ENCODE measurements at regions not wholly inside any gene's neighbourhood (a gene's known extent, or its start where the extent isn't known, plus 50 kb on each side); places are given as distances from the start of the nearest gene placed in this dataset.

DNA sequence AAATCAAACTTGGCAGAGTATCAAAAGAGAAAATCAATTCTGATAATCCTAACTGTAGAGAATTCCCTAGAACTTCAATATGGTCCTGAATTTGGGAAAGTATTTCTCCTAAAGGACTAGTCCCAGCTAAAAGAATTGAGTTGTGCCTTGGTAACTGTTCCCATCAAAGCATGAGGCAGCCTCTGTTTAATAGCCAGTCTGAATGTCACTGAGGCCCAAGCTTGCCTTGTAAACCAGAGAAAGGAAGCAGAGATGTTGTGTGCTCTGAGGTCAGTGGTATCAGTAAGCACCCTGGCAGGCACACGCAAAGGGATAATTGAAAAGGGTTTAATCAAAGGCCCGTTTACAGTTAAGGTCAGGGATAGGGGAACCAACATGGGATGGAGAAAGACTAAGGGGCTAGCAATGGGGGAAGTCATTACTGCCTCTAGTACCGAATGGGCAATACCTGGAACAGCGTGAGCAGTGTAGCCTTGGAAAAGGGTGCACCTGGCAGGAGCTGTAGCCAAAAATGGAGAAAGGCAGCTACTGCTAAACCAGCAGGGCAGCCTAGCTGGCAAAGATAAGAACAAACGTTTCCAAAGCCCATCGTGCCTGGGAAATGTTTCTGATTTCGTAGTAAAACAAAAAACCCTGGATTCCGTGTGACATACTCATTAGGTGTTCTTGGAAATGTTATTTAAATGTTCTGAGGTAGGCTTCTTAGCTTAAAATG lies 635.5 kb downstream of the PLPP3 start:
- Histone ChIP-seq H3K9ac (ENCODE audit: low read length) (no peak overlapping the region), H3K27me3 (ENCODE audit: control insufficient read depth in 1 of 2, insufficient read depth in 1 of 2, low read length in 2 of 2) (no peaks in the 10 kb centered on the region), H3K4ac (ENCODE audit: low read depth in 1 of 2, low read length in 2 of 2) (peak overlapping the region in 1 of 2 experiments; percentile 60), H3K4me2 (ENCODE audit: low read length, poor library complexity, severe bottlenecking) (no peak overlapping the region), H3K4me3 (ENCODE audit: insufficient read depth in 1 of 2, low read depth in 1 of 2, low read length in 2 of 2) (no peak overlapping the region), H2BK12ac (ENCODE audit: low read length in 2 of 2) (no peak overlapping the region), H3K27ac (ENCODE audit: low read length, poor library complexity, severe bottlenecking) (no peak overlapping the region), H3K36me3 (ENCODE audit: control insufficient read depth in 1 of 2, insufficient read depth in 2 of 2, low read depth in 1 of 2, low read length in 2 of 2) (peaks cover 0 to 3% of the 10 kb centered on the region in 2 experiments), H2BK5ac (ENCODE audit: low read depth, low read length, poor library complexity, severe bottlenecking) (no peak overlapping the region), H2AK5ac (ENCODE audit: low read length, severe bottlenecking) (no peak overlapping the region), H4K91ac (ENCODE audit: low read length) (no peak overlapping the region), H2AFZ (ENCODE audit: low read depth, low read length) (no peak overlapping the region), H2BK120ac (ENCODE audit: low read depth, low read length) (no peak overlapping the region), H3K9me3 (ENCODE audit: control insufficient read depth, low read length) (no peaks in the 10 kb centered on the region), H3K23ac (ENCODE audit: low read length in 2 of 2) (no peak overlapping the region), H2BK15ac (ENCODE audit: low read depth, poor library complexity, severe bottlenecking) (no peak overlapping the region), H4K8ac (ENCODE audit: low read length) (no peak overlapping the region), H3K79me1 (replicated peaks; ENCODE audit: low read length, poor library complexity, severe bottlenecking) (no peaks in the 10 kb centered on the region), H3K4me1 (ENCODE audit: control insufficient read depth, insufficient read depth, low read depth, low read length) (no peaks in the 10 kb centered on the region), H3K18ac (ENCODE audit: low read depth in 1 of 2, low read length in 2 of 2) (no peak overlapping the region), H3K14ac (ENCODE audit: low read length in 2 of 2) (no peak overlapping the region)
- peak; percentile 5 for DNase-seq
- 50% methylated on average over 8 of the region's 8 CpGs for WGBS

DNA sequence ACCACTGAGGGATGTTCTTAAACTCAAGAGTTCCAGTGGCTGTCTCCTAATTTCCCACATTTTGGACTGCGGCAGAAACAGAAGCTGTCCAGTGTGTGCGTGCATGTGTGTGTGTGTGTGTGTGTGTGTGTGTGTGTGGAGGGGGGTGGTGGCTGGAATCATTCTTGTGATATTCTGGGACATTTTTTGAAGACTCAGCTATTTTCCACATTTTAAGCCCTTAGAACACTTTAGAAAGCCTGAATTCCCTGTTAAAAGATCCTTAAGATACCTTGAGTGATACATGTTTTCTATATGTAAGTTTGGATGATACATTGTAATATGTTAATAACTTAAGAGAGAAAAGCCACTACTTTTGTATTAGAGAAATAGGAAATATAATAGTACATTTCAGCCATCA lies 636.4 kb downstream of the PLPP3 start:
- Histone ChIP-seq H3K4me3 (ENCODE audit: insufficient read depth in 1 of 2, low read depth in 1 of 2, low read length in 2 of 2) (no peak overlapping the region), H4K91ac (ENCODE audit: low read length) (no peak overlapping the region), H2BK12ac (ENCODE audit: low read length in 2 of 2) (no peak overlapping the region), H4K8ac (ENCODE audit: low read length) (no peak overlapping the region), H2BK15ac (ENCODE audit: low read depth, poor library complexity, severe bottlenecking) (peak overlapping the region; percentile 48), H3K36me3 (ENCODE audit: control insufficient read depth in 1 of 2, insufficient read depth in 2 of 2, low read depth in 1 of 2, low read length in 2 of 2) (peaks cover 0 to 3% of the 10 kb centered on the region in 2 experiments), H3K9me3 (ENCODE audit: control insufficient read depth, low read length) (no peaks in the 10 kb centered on the region), H3K27me3 (ENCODE audit: control insufficient read depth in 1 of 2, insufficient read depth in 1 of 2, low read length in 2 of 2) (no peaks in the 10 kb centered on the region), H3K23ac (ENCODE audit: low read length in 2 of 2) (no peak overlapping the region), H3K4me1 (ENCODE audit: control insufficient read depth, insufficient read depth, low read depth, low read length) (no peaks in the 10 kb centered on the region), H2AFZ (ENCODE audit: low read depth, low read length) (no peak overlapping the region), H3K4ac (ENCODE audit: low read depth in 1 of 2, low read length in 2 of 2) (no peak overlapping the region), H2BK5ac (ENCODE audit: low read depth, low read length, poor library complexity, severe bottlenecking) (no peak overlapping the region), H3K18ac (ENCODE audit: low read depth in 1 of 2, low read length in 2 of 2) (no peak overlapping the region), H3K9ac (ENCODE audit: low read length) (no peak overlapping the region), H2BK120ac (ENCODE audit: low read depth, low read length) (no peak overlapping the region), H3K79me1 (replicated peaks; ENCODE audit: low read length, poor library complexity, severe bottlenecking) (no peaks in the 10 kb centered on the region), H3K27ac (ENCODE audit: low read length, poor library complexity, severe bottlenecking) (no peak overlapping the region), H3K14ac (ENCODE audit: low read length in 2 of 2) (no peak overlapping the region), H2AK5ac (ENCODE audit: low read length, severe bottlenecking) (no peak overlapping the region), H3K4me2 (ENCODE audit: low read length, poor library complexity, severe bottlenecking) (no peak overlapping the region)
- WGBS = 80% methylated on average over 1 of the region's 2 CpGs
- DNase-seq = no peak

DNA sequence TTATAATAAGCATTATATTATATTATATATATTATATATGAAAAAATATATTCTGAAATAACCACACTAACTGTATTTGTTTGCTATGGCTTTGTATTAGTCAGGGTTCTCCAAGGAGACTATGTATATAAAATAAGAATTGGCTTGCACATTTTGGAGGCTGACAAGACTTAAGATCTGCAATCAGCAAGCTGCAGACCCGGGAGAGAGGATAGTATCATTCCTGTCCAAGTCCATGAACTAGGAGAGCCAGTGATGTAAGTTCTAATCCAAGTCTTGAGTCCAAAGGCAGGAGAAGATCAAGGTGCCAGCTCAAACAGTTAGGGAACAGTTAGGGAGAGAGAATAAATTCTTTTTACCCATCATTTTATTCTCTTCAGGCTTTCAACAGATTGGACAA lies 639.5 kb downstream of the PLPP3 start:
- Histone ChIP-seq H2BK5ac (ENCODE audit: low read depth, low read length, poor library complexity, severe bottlenecking) (no peak overlapping the region), H3K79me1 (replicated peaks; ENCODE audit: low read length, poor library complexity, severe bottlenecking) (no peaks in the 10 kb centered on the region), H3K4ac (ENCODE audit: low read depth in 1 of 2, low read length in 2 of 2) (no peak overlapping the region), H2AK5ac (ENCODE audit: low read length, severe bottlenecking) (no peak overlapping the region), H4K91ac (ENCODE audit: low read length) (no peak overlapping the region), H3K9me3 (ENCODE audit: control insufficient read depth, low read length) (peaks cover 4% of the 10 kb centered on the region), H3K23ac (ENCODE audit: low read length in 2 of 2) (no peak overlapping the region), H4K8ac (ENCODE audit: low read length) (no peak overlapping the region), H3K27me3 (ENCODE audit: control insufficient read depth in 1 of 2, insufficient read depth in 1 of 2, low read length in 2 of 2) (no peaks in the 10 kb centered on the region), H3K4me3 (ENCODE audit: insufficient read depth in 1 of 2, low read depth in 1 of 2, low read length in 2 of 2) (no peak overlapping the region), H2BK12ac (ENCODE audit: low read length in 2 of 2) (no peak overlapping the region), H2BK15ac (ENCODE audit: low read depth, poor library complexity, severe bottlenecking) (no peak overlapping the region), H2BK120ac (ENCODE audit: low read depth, low read length) (no peak overlapping the region), H3K27ac (ENCODE audit: low read length, poor library complexity, severe bottlenecking) (no peak overlapping the region), H3K36me3 (ENCODE audit: control insufficient read depth in 1 of 2, insufficient read depth in 2 of 2, low read depth in 1 of 2, low read length in 2 of 2) (peaks cover 0 to 3% of the 10 kb centered on the region in 2 experiments), H3K4me1 (ENCODE audit: control insufficient read depth, insufficient read depth, low read depth, low read length) (no peaks in the 10 kb centered on the region), H3K14ac (ENCODE audit: low read length in 2 of 2) (no peak overlapping the region), H3K4me2 (ENCODE audit: low read length, poor library complexity, severe bottlenecking) (no peak overlapping the region), H3K9ac (ENCODE audit: low read length) (no peak overlapping the region), H2AFZ (ENCODE audit: low read depth, low read length) (no peak overlapping the region), H3K18ac (ENCODE audit: low read depth in 1 of 2, low read length in 2 of 2) (no peak overlapping the region)
- no peak for DNase-seq
- 94% methylated on average over 1 of the region's 1 CpG for WGBS

DNA sequence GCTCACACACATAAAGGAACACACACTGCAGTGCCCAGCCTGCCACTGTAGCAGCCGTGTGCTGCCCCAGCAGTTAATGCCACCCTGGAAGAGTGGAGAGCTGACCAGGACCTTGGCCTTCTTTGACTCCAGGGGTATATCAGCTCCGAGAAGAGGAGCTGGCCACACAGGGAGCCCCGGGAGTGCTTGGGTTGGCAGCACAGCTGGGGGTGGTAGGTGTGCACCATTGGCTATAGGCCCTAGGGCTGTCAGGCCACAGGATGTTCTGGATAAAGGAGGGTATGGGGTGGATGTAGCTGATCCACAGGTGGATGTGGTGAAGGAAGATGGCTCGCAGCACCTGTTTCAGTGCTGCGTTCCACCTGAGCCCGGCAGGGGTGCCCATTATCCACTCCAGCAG lies 640.5 kb downstream of the PLPP3 start:
- 97% methylated on average over 6 of the region's 6 CpGs for WGBS
- peak overlapping the region in 1 of 2 experiments; percentile 25 for H2BK12ac ChIP-seq (ENCODE audit: low read length in 2 of 2)
- H2BK120ac ChIP-seq (ENCODE audit: low read depth, low read length) = no peak overlapping the region
- H3K27me3 ChIP-seq (ENCODE audit: control insufficient read depth in 1 of 2, insufficient read depth in 1 of 2, low read length in 2 of 2) = no peaks in the 10 kb centered on the region
- no peak overlapping the region for H2BK15ac ChIP-seq (ENCODE audit: low read depth, poor library complexity, severe bottlenecking)
- H2AFZ ChIP-seq (ENCODE audit: low read depth, low read length) = no peak overlapping the region
- no peak overlapping the region for H3K9ac ChIP-seq (ENCODE audit: low read length)
- no peak for DNase-seq
- H4K91ac ChIP-seq (ENCODE audit: low read length) = peak overlapping the region; percentile 30
- H3K27ac ChIP-seq (ENCODE audit: low read length, poor library complexity, severe bottlenecking) = no peak overlapping the region
- no peak overlapping the region for H3K18ac ChIP-seq (ENCODE audit: low read depth in 1 of 2, low read length in 2 of 2)
- no peak overlapping the region for H3K4ac ChIP-seq (ENCODE audit: low read depth in 1 of 2, low read length in 2 of 2)
- H2AK5ac ChIP-seq (ENCODE audit: low read length, severe bottlenecking) = no peak overlapping the region
- H2BK5ac ChIP-seq (ENCODE audit: low read depth, low read length, poor library complexity, severe bottlenecking) = no peak overlapping the region
- H3K79me1 ChIP-seq (replicated peaks; ENCODE audit: low read length, poor library complexity, severe bottlenecking) = no peaks in the 10 kb centered on the region
- H3K36me3 ChIP-seq (ENCODE audit: control insufficient read depth in 1 of 2, insufficient read depth in 2 of 2, low read depth in 1 of 2, low read length in 2 of 2) = peaks cover 0 to 3% of the 10 kb centered on the region in 2 experiments
- H3K9me3 ChIP-seq (ENCODE audit: control insufficient read depth, low read length) = peaks cover 4% of the 10 kb centered on the region
- H3K23ac ChIP-seq (ENCODE audit: low read length in 2 of 2) = no peak overlapping the region
- no peak overlapping the region for H3K14ac ChIP-seq (ENCODE audit: low read length in 2 of 2)
- no peaks in the 10 kb centered on the region for H3K4me1 ChIP-seq (ENCODE audit: control insufficient read depth, insufficient read depth, low read depth, low read length)
- no peak overlapping the region for H4K8ac ChIP-seq (ENCODE audit: low read length)
- no peak overlapping the region for H3K4me3 ChIP-seq (ENCODE audit: insufficient read depth in 1 of 2, low read depth in 1 of 2, low read length in 2 of 2)
- H3K4me2 ChIP-seq (ENCODE audit: low read length, poor library complexity, severe bottlenecking) = no peak overlapping the region
